ENCODE measurements at regions not wholly inside any gene's neighbourhood (a gene's known extent, or its start where the extent isn't known, plus 50 kb on each side); places are given as distances from the start of the nearest gene placed in this dataset.
A peak's percentile ranks its signal among the peaks of the same experiment; 100 is the strongest.

- Histone ChIP-seq H3K4me3 (ENCODE audit: low read depth, low read length) (no peak overlapping the region), H3K27me3 (ENCODE audit: control insufficient read depth, insufficient read depth, low read length) (no peaks in the 10 kb centered on the region), H3K27ac (no peak overlapping the region), H3K36me3 (ENCODE audit: control insufficient read depth, insufficient read depth, low read length) (no peaks in the 10 kb centered on the region), H3K79me2 (no peaks in the 10 kb centered on the region), H3K9me3 (ENCODE audit: control insufficient read depth, low read length) (no peaks in the 10 kb centered on the region), H3K9ac (no peak overlapping the region), H3K4me2 (ENCODE audit: low read length) (no peak overlapping the region), H3K4me1 (peaks cover 2% of the 10 kb centered on the region), H2AFZ (no peak overlapping the region)
- TF ChIP-seq CTCF (IDR thresholded peaks at IDR 0.05): no peak
These were observed 571.0 kb downstream of the RNF144B start for GRCh38 chr6:18958146-18958545.

- Histone ChIP-seq H3K9me3 (ENCODE audit: control insufficient read depth, low read length) (no peaks in the 10 kb centered on the region), H3K4me1 (peaks cover 2% of the 10 kb centered on the region), H3K36me3 (ENCODE audit: control insufficient read depth, insufficient read depth, low read length) (no peaks in the 10 kb centered on the region), H3K4me2 (ENCODE audit: low read length) (no peak overlapping the region), H3K27me3 (ENCODE audit: control insufficient read depth, insufficient read depth, low read length) (no peaks in the 10 kb centered on the region), H3K79me2 (no peaks in the 10 kb centered on the region), H3K9ac (no peak overlapping the region), H3K27ac (no peak overlapping the region), H2AFZ (peak overlapping the region; percentile 40), H3K4me3 (ENCODE audit: low read depth, low read length) (no peak overlapping the region)
- no peak for TF ChIP-seq CTCF (IDR thresholded peaks at IDR 0.05)
These were observed 574.4 kb downstream of the RNF144B start for GRCh38 chr6:18961566-18961965.

DNA sequence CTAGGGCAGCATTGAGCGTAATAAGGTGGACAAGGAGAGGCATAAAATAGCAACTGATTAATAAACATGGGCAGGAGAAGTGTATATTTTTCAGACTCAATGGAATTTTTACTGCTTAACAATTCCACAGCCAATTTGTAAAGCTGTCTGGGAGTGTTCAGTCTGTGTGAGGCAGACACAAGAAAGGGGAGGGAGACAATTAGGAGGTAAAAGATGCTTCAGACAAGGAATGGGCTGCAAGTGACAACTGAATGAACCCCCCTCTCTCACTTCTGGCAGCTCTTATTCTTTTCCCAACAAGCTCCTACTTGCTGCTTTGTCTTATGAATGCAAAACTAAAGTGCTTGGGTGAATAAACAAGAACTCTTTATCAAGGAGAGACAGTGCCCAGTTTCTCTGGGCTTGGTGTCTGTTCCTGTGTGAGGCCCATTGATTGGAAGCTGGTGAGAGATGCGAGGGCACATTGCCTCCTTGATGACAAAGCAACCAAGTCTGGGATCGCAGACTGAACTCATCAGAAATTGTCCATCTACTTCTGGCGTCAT lies 575.3 kb downstream of the RNF144B start:
- H3K27ac ChIP-seq: no peak overlapping the region
- no peaks in the 10 kb centered on the region for H3K9me3 ChIP-seq (ENCODE audit: control insufficient read depth, low read length)
- no peak for TF ChIP-seq CTCF (IDR thresholded peaks at IDR 0.05)
- H3K9ac ChIP-seq: no peak overlapping the region
- peaks cover 2% of the 10 kb centered on the region for H3K4me1 ChIP-seq
- no peaks in the 10 kb centered on the region for H3K36me3 ChIP-seq (ENCODE audit: control insufficient read depth, insufficient read depth, low read length)
- H3K4me2 ChIP-seq (ENCODE audit: low read length): no peak overlapping the region
- no peaks in the 10 kb centered on the region for H3K79me2 ChIP-seq
- peak overlapping the region; percentile 40 for H2AFZ ChIP-seq
- no peaks in the 10 kb centered on the region for H3K27me3 ChIP-seq (ENCODE audit: control insufficient read depth, insufficient read depth, low read length)
- no peak overlapping the region for H3K4me3 ChIP-seq (ENCODE audit: low read depth, low read length)

DNA sequence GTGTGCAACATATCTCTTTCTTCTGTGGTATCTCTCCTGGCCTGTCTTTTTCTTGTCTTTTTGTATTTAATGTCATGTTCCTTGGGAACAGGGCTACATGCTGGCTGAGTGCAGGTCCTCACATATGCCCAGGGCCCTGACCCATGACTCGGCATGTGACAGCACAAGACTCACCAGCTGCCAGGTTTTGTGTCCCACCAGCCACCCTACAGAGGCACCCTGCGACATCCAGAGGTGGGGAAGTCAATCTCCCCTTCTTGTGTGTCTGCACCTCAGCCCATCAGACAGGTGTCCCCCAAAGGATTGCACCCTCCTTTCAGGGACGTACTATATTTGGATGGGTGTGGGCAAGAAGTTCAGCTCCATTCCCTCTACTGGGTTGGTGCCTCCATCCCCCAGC lies 576.3 kb downstream of the RNF144B start:
- Histone ChIP-seq H3K27ac (no peak overlapping the region), H3K4me3 (ENCODE audit: low read depth, low read length) (no peak overlapping the region), H2AFZ (no peak overlapping the region), H3K9me3 (ENCODE audit: control insufficient read depth, low read length) (no peaks in the 10 kb centered on the region), H3K4me1 (peaks cover 2% of the 10 kb centered on the region), H3K27me3 (ENCODE audit: control insufficient read depth, insufficient read depth, low read length) (no peaks in the 10 kb centered on the region), H3K79me2 (no peaks in the 10 kb centered on the region), H3K9ac (no peak overlapping the region), H3K36me3 (ENCODE audit: control insufficient read depth, insufficient read depth, low read length) (no peaks in the 10 kb centered on the region), H3K4me2 (ENCODE audit: low read length) (no peak overlapping the region)
- no peak for TF ChIP-seq CTCF (IDR thresholded peaks at IDR 0.05)

DNA sequence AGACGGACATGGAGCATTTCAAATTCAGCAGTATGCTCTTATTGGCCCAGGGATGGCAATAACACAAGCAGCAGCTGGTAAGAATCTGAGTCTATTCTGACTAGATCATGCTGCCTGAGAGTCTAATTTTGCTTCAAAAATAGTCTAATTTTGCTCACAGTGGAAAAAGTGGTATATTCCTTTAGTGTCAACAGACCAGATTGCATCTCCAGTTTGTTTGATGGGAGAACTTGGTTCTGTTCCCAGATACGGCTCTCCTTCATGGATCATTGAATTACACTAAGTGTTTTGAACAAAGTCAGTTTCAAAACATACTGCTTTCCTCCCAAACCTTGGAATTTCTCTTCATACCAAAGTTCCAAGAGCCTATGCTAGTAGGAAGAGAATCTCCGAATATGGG lies 586.1 kb downstream of the RNF144B start:
- H3K27ac ChIP-seq: peak overlapping the region; percentile 91
- no peak overlapping the region for H3K9ac ChIP-seq
- H3K36me3 ChIP-seq (ENCODE audit: control insufficient read depth, insufficient read depth, low read length): no peaks in the 10 kb centered on the region
- peak overlapping the region; percentile 65 for H3K4me2 ChIP-seq (ENCODE audit: low read length)
- no peaks in the 10 kb centered on the region for H3K79me2 ChIP-seq
- H3K4me1 ChIP-seq: peaks cover 52% of the 10 kb centered on the region
- no peak for TF ChIP-seq CTCF (IDR thresholded peaks at IDR 0.05)
- H3K4me3 ChIP-seq (ENCODE audit: low read depth, low read length): peak overlapping the region; percentile 19
- H3K27me3 ChIP-seq (ENCODE audit: control insufficient read depth, insufficient read depth, low read length): no peaks in the 10 kb centered on the region
- peak overlapping the region; percentile 9 for H2AFZ ChIP-seq
- no peaks in the 10 kb centered on the region for H3K9me3 ChIP-seq (ENCODE audit: control insufficient read depth, low read length)

Measured in parathyroid adenoma (tissue), 2 donors.